HG03175 (cell line): ENCODE measurements at regions not wholly inside any gene's neighbourhood (a gene's known extent, or its start where the extent isn't known, plus 50 kb on each side); places are given as distances from the start of the nearest gene placed in this dataset.
A peak's percentile ranks its signal among the peaks of the same experiment; 100 is the strongest.

Experiments used
- ATAC-seq: cut with Tn5 transposase; IDR thresholded peaks from one replicate; pipeline ENCODE4 v1.9.1; 2021; ENCODE audit warnings: mild to moderate bottlenecking, moderate library complexity; ENCODE audit not compliant: unreplicated experiment

- ATAC-seq = no peak
Measured at GRCh38 chr5:35436400-35437057, 181.1 kb upstream of the SPEF2 start.

GRCh38 chr5:35430381-35431162 lies 187.1 kb upstream of the SPEF2 start:
- no peak for ATAC-seq

- no peak for ATAC-seq
Measured at GRCh38 chr5:35420200-35420599, 189.9 kb upstream of the PRLR start.

- no peak for ATAC-seq
Measured at GRCh38 chr5:35417040-35417439, 186.8 kb upstream of the PRLR start.

- no peak for ATAC-seq
Measured at GRCh38 chr5:35416217-35416988, 186.1 kb upstream of the PRLR start.

GRCh38 chr5:35415309-35415708 lies 185.0 kb upstream of the PRLR start:
- ATAC-seq = no peak

GRCh38 chr5:35409361-35409760 lies 179.1 kb upstream of the PRLR start:
- ATAC-seq = no peak

- ATAC-seq = no peak
Measured at GRCh38 chr5:35408146-35408545, 177.9 kb upstream of the PRLR start.

- ATAC-seq = no peak
Measured at GRCh38 chr5:35407697-35408096, 177.4 kb upstream of the PRLR start.

- ATAC-seq = no peak
Measured at GRCh38 chr5:35405938-35406337, 175.7 kb upstream of the PRLR start.

GRCh38 chr5:35404701-35405100 lies 174.4 kb upstream of the PRLR start:
- no peak for ATAC-seq

GRCh38 chr5:35393901-35394300 lies 163.6 kb upstream of the PRLR start:
- no peak for ATAC-seq

GRCh38 chr5:35384658-35385057 lies 154.4 kb upstream of the PRLR start:
- ATAC-seq = no peak

GRCh38 chr5:35383041-35383440 lies 152.8 kb upstream of the PRLR start:
- no peak for ATAC-seq

GRCh38 chr5:35377653-35378052 lies 147.4 kb upstream of the PRLR start:
- ATAC-seq = no peak

- no peak for ATAC-seq
Measured at GRCh38 chr5:35374584-35374983, 144.3 kb upstream of the PRLR start.

- no peak for ATAC-seq
Measured at GRCh38 chr5:35373249-35373648, 143.0 kb upstream of the PRLR start.

- no peak for ATAC-seq
Measured at GRCh38 chr5:35372482-35372881, 142.2 kb upstream of the PRLR start.

- ATAC-seq = no peak
Measured at GRCh38 chr5:35371951-35372426, 141.7 kb upstream of the PRLR start.

GRCh38 chr5:35370871-35371270 lies 140.6 kb upstream of the PRLR start:
- ATAC-seq = no peak

- ATAC-seq = peak; percentile 60
Measured at GRCh38 chr5:35369965-35370790, 139.9 kb upstream of the PRLR start.
